Stimulated activated CD4-positive, alpha-beta T cell treated with anti-CD3 and anti-CD28 coated beads, Interleukin-12 subunit alpha, Interleukin-12 subunit beta, amount 100 ng/mL, for 48 hours (primary cell): ENCODE measurements at regions not wholly inside any gene's neighbourhood (a gene's known extent, or its start where the extent isn't known, plus 50 kb on each side); places are given as distances from the start of the nearest gene placed in this dataset.

Source experiments
- DNase-seq, 3 donors: peaks; one replicate each; pipeline ENCODE4 v3.0.0-alpha.2; 2020; ENCODE audit warnings: low read depth in 2 of 3, low spot score in 1 of 3

GRCh38 chr3:159913712-159914414, 74.8 kb upstream of the IL12A start:
- no peak for DNase-seq

- DNase-seq = no peak
Observed at GRCh38 chr3:159914426-159914825, 74.2 kb upstream of the IL12A start.

GRCh38 chr3:159916052-159916451, 72.6 kb upstream of the IL12A start:
- no peak for DNase-seq

GRCh38 chr3:159917141-159917540, 71.5 kb upstream of the IL12A start:
- DNase-seq = no peak

- DNase-seq = no peak
Observed at GRCh38 chr3:159919873-159920272, 68.8 kb upstream of the IL12A start.

- DNase-seq = no peak
Observed at GRCh38 chr3:159922193-159922840, 66.3 kb upstream of the IL12A start.

GRCh38 chr3:159922861-159923312, 65.7 kb upstream of the IL12A start:
- no peak for DNase-seq

- DNase-seq = no peak
Observed at GRCh38 chr3:159923336-159923735, 65.3 kb upstream of the IL12A start.

GRCh38 chr3:159923956-159924355, 64.7 kb upstream of the IL12A start:
- DNase-seq = no peak

GRCh38 chr3:159924411-159924810, 64.2 kb upstream of the IL12A start:
- DNase-seq = no peak

- no peak for DNase-seq
Observed at GRCh38 chr3:159925248-159925647, 63.4 kb upstream of the IL12A start.

GRCh38 chr3:159926573-159926972, 62.1 kb upstream of the IL12A start:
- DNase-seq = no peak

- DNase-seq = no peak
Observed at GRCh38 chr3:159928071-159928491, 60.6 kb upstream of the IL12A start.

GRCh38 chr3:159928666-159929065, 60.0 kb upstream of the IL12A start:
- DNase-seq = no peak

GRCh38 chr3:159929171-159930141, 59.2 kb upstream of the IL12A start:
- DNase-seq = no peak

GRCh38 chr3:159934216-159934615, 54.4 kb upstream of the IL12A start:
- no peak for DNase-seq

- DNase-seq = no peak
Observed at GRCh38 chr3:159936541-159936940, 52.1 kb upstream of the IL12A start.

GRCh38 chr3:159937561-159938166, 51.0 kb upstream of the IL12A start:
- DNase-seq = no peak

GRCh38 chr3:159938714-159939113, 49.9 kb upstream of the IL12A start:
- DNase-seq = no peak
